Endothelial cell of umbilical vein (primary cell): ENCODE measurements at regions not wholly inside any gene's neighbourhood (a gene's known extent, or its start where the extent isn't known, plus 50 kb on each side); places are given as distances from the start of the nearest gene placed in this dataset.

Source experiments
- CTCF ChIP-seq, 2 donors: IDR thresholded peaks; 1 replicate in 1 of 2; 2 replicates in 1 of 2; pipeline ENCODE4 v1.5.1; 2011; ENCODE audit warnings: low read length in 2 of 2, mild to moderate bottlenecking in 2 of 2, moderate library complexity in 2 of 2, control low read depth in 1 of 2, inconsistent platforms in 1 of 2, low read depth in 1 of 2; ENCODE audit not compliant: insufficient read depth in 1 of 2; ENCODE audit errors: extremely low read depth in 1 of 2
- MAX ChIP-seq: IDR thresholded peaks from 2 replicates; pipeline ENCODE4 v1.6.1; 2011; ENCODE audit not compliant: insufficient read depth, insufficient read length

- TF ChIP-seq CTCF (IDR thresholded peaks at IDR 0.05; ENCODE audit: extremely low read depth in 1 of 2, insufficient read depth in 1 of 2, low read depth in 1 of 2, low read length in 2 of 2) = no peak
- TF ChIP-seq MAX = no peak
Observed at GRCh38 chr20:29349836-29350235, 1907.6 kb upstream of the DEFB115 start.
